ENCODE measurements at regions not wholly inside any gene's neighbourhood (a gene's known extent, or its start where the extent isn't known, plus 50 kb on each side); places are given as distances from the start of the nearest gene placed in this dataset.
A peak's percentile ranks its signal among the peaks of the same experiment; 100 is the strongest.

DNA sequence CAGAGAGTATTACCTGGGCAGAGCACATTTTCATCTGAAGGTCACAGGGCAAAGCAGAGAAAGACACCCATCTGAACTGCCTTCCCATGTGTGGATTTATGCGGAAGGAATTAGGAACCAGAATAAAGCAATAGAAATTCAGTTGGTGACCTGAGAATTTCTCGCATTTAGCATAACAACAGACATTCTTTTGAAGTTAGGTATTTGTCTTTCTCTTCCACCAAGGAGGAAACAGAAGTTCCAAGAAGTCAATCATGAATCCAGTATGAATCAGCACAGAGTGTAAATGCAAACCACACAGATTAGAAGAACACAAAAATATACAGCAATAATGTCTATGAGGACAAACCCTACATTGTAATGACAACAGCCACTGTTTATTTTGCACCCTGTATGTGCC, 515.2 kb upstream of the BRINP1 start:
- no peak for TF ChIP-seq GATA2 (IDR thresholded peaks at IDR 0.05; ENCODE audit: low read depth, low read length)
- TF ChIP-seq GATA3 (IDR thresholded peaks at IDR 0.05; ENCODE audit: low read depth, low read length): no peak

DNA sequence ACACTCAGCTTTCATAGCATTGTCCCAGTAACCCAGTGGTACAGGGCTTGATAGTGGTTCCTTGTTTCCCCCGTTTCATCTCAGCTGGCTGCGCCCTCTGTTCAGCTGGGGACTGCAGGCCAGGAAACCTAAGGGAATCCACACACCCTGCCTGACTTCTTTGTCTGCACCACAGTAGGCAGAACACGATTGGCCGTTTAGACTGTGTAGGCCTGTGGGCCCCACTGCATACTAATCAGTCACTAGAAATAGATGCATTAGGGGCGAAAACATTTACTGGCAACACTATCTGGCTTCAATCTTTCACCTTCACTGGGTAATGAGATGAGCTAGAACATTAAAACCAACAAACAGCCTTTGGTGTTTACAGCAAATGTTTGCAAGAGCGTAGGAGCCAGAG, 512.7 kb upstream of the BRINP1 start:
- TF ChIP-seq GATA3 (IDR thresholded peaks at IDR 0.05; ENCODE audit: low read depth, low read length): no peak
- TF ChIP-seq GATA2 (IDR thresholded peaks at IDR 0.05; ENCODE audit: low read depth, low read length): no peak

DNA sequence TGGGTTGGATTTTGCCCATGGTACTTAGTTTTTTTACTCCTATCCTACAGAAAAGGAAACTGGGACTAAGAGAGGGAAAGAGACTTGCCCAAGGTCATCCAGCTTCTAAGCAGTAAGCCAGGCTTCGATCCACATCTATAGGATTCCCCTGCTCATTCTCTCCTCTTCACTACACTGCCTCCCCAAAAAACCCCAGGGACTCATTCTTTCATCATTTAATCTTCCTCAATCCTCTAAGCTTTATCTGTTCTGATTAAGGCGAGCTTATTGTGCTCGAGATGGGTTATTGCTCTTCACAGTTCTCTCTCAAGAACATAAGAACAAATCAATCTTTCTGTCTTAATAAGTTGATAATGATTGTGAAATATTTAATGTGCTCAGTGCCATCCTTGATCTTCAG, 511.1 kb upstream of the BRINP1 start:
- no peak for TF ChIP-seq GATA2 (IDR thresholded peaks at IDR 0.05; ENCODE audit: low read depth, low read length)

DNA sequence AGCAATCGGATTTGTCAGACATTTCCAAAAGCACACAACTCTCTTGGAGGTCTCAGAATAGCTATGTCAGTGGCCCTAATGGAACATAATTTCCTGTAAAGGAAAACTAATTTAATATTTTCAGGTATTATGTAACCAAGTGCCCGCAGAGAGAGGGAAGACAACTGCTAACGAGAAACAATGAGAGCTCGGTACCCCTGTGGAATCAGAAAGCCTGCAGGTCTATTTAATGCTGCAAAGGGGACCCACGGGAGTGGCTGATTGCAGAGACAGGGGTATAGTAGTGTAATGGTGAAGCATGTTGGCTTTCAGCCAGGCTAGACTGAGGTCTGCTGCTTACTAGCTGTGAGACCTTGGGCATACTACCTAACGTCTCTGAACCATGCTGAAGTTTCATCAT, 508.1 kb upstream of the BRINP1 start:
- TF ChIP-seq GATA3 (IDR thresholded peaks at IDR 0.05; ENCODE audit: low read depth, low read length) (no peak), GATA2 (IDR thresholded peaks at IDR 0.05; ENCODE audit: low read depth, low read length) (no peak)

DNA sequence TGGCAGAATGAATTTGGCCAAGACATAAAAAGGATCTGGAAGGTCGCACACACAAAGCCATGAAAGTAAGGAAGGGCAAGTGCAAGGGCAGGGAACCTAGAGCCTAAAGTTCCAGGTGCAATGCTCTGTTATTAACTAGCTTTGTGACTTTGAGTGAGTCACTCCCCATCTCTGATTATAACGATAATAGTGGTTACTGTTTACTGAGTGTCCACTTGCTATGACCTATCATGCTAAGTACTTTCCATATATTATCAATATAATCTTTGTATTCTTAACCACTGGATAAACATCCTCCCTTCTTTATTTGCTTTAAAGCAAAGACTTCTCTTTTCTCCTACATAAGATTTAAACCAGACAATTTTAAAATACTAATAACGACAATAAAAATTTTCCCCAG, 504.6 kb upstream of the BRINP1 start:
- no peak for TF ChIP-seq GATA3 (IDR thresholded peaks at IDR 0.05; ENCODE audit: low read depth, low read length)
- no peak for TF ChIP-seq GATA2 (IDR thresholded peaks at IDR 0.05; ENCODE audit: low read depth, low read length)

DNA sequence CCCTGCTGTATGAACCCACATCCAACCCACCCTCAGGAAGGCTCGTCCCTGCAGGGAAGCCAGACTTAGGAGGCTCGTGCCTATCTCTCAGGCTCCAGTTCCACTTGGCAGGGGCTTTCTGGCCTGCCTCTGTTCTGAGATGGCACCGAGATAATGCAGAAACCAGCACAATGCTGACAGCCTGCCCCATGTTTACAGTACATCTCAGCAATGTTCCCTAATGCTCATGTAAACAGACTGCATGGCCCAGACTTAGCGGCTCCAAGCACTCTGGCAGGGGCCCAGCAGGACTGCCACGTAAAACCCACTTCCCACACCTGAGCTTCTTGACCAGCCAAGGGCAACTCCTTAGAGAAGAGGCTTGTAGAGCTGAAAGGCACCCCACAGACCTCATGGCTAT, 499.5 kb upstream of the BRINP1 start:
- TF ChIP-seq GATA3 (IDR thresholded peaks at IDR 0.05; ENCODE audit: low read depth, low read length) (peak; percentile 49; the same call in 1 of the 2 replicates), GATA2 (IDR thresholded peaks at IDR 0.05; ENCODE audit: low read depth, low read length) (peak; percentile 96)

DNA sequence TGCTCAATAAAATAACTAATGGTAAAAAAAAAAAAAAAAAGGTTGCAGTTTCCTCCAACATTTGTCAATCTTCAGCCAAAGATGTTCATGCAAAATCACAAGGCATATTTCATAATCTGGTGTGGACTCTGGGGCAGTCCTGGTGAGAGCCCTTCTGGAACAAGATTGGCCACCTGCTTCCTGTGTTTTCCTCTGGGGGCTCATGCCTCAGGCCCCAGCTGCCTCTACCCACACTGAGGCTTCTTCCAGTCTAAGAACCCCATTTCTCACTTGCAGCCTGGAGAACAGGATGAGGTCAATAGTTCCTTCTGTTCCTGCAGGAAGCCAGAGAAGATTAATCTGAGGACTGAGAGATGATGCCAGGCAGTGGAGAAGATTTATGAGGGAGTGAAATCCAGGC, 492.6 kb upstream of the BRINP1 start:
- no peak for TF ChIP-seq GATA3 (IDR thresholded peaks at IDR 0.05; ENCODE audit: low read depth, low read length)
- TF ChIP-seq GATA2 (IDR thresholded peaks at IDR 0.05; ENCODE audit: low read depth, low read length): no peak

DNA sequence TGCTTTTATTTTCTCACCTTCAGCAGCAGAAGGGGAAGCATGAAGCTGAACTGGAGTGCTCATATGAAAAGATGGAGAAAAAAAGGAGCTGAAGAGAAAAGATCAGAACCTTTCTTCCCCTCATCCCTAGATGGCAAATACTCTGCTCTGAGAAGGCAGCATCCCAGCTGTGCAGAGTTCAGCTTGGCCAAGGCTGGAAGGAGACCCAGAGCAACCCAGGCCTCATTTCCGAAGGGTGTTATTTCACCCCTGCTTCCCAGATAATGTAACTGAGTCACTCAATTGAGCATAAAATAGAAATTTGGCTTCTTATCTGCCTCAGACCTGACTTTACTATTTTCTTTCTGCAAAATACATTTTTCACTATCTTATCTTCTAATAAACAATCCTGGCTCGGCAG, 489.9 kb upstream of the BRINP1 start:
- no peak for TF ChIP-seq GATA2 (IDR thresholded peaks at IDR 0.05; ENCODE audit: low read depth, low read length)
- no peak for TF ChIP-seq GATA3 (IDR thresholded peaks at IDR 0.05; ENCODE audit: low read depth, low read length)

DNA sequence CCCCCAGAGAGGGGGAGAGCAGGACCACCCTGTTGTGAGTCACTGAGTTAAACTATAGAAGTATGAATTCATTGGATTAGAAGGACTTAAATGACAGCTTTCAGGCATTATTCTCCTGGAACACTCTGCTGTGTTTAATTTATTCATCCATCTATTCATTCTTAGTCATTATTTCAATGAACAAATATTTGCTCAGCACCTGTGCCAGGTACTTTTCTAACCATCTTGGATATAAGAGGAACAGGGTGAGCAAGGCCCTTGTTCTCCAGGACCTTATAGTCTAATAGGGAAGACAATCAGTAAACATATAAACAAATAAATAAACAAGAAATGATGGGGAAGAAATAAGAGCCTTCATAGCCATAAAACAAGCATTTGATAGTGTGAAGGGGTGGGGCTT, 483.9 kb upstream of the BRINP1 start:
- TF ChIP-seq GATA2 (IDR thresholded peaks at IDR 0.05; ENCODE audit: low read depth, low read length) (no peak), GATA3 (IDR thresholded peaks at IDR 0.05; ENCODE audit: low read depth, low read length) (no peak)

DNA sequence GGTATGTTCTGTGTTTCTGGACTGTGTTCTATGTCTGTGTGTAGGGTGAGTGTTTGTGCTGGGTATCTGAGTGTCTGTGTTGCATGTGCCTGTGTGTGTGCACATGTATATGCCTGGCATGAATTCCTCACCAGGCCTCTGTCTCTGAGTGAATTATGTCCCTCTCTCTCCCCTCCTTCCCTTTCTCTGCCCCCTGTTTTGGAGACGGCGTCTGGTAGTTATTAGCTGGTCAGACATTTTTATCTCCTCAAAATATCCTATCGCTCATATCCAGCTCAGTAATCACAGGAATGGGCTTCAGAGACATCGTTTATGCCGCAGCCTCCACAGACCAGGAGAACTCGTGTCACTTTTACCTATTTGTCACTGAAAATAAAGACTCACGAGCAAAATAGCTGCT, 483.2 kb upstream of the BRINP1 start:
- TF ChIP-seq GATA2 (IDR thresholded peaks at IDR 0.05; ENCODE audit: low read depth, low read length) (peak; percentile 76), GATA3 (IDR thresholded peaks at IDR 0.05; ENCODE audit: low read depth, low read length) (no peak)

DNA sequence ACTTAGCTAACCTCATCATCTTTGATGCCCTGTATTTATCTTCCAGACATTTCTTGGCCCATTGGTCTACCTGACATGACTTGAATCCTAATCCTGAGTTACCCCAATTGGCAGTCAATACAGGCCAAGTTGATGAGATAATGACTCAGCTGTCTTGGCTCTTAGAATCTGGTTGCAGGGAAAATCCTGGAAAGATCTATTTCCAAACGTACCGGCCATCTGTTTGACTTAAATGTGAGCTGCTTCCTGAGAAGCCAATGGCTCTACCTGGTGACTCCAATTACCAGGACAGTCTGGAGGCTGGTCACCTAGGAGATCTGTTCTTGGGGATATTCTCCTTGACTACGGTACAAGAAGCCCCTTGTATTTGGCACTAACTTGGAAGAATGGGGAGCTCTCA, 475.2 kb upstream of the BRINP1 start:
- TF ChIP-seq GATA2 (IDR thresholded peaks at IDR 0.05; ENCODE audit: low read depth, low read length) (no peak), GATA3 (IDR thresholded peaks at IDR 0.05; ENCODE audit: low read depth, low read length) (no peak)

DNA sequence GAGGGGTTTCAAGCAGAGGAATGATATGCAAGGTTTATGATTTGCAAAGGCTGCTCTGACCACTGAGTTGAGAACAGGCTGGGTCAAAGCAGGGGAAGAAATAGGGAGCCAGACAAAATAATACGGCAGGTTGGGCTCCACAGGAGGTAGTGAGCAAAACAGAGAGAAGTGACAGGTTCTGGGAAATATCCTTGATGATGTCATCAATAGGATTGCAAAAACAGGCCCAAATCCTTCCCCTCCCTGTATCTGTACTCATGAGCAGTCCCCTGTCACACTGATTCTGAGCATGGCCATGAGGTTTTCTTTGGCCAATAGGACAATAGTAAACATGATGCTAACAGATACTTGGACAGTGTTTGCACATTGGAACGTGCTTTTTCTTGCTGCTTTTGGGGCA, 471.8 kb upstream of the BRINP1 start:
- TF ChIP-seq GATA2 (IDR thresholded peaks at IDR 0.05; ENCODE audit: low read depth, low read length) (no peak), GATA3 (IDR thresholded peaks at IDR 0.05; ENCODE audit: low read depth, low read length) (no peak)

DNA sequence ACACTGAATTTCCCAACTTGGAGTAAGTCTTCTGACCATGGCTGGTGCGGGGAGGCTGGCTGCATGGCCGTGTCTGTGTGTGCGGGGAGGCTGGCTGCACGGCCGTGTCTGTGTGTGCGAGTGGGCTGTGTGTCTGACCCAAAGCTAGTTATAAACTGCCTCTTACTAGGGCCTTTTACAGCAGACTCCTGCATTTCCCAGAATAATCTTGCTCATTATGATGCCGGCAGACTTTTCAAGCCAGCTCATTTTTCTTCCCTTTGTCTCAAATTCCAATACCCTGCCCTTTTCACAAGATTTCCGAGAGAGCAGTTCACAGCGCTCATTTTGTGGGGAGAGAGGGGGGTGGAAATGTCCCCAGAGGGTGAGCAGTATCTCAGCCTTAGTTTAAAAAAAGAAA, 470.7 kb upstream of the BRINP1 start:
- TF ChIP-seq GATA2 (IDR thresholded peaks at IDR 0.05; ENCODE audit: low read depth, low read length): no peak
- no peak for TF ChIP-seq GATA3 (IDR thresholded peaks at IDR 0.05; ENCODE audit: low read depth, low read length)

DNA sequence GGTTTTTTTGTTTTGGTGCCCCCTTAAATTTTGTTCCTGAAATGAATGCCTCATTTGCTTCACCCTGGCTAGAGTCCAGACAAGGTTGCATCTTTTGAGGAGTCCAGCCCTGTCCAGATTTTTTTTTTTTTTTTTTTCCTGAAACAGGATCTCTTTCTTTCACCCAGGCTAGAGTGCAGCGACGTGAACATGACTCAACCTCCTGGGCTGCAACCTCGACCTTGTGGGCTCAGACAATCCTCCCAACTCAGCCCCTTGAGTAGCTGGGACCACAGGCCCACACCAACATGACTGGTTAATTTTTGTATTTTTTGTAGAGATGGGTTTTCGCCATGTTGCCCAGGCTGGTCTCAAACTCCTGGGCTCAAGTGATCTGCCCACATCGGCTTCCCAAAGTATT, 469.0 kb upstream of the BRINP1 start:
- TF ChIP-seq GATA3 (IDR thresholded peaks at IDR 0.05; ENCODE audit: low read depth, low read length) (no peak), GATA2 (IDR thresholded peaks at IDR 0.05; ENCODE audit: low read depth, low read length) (no peak)

DNA sequence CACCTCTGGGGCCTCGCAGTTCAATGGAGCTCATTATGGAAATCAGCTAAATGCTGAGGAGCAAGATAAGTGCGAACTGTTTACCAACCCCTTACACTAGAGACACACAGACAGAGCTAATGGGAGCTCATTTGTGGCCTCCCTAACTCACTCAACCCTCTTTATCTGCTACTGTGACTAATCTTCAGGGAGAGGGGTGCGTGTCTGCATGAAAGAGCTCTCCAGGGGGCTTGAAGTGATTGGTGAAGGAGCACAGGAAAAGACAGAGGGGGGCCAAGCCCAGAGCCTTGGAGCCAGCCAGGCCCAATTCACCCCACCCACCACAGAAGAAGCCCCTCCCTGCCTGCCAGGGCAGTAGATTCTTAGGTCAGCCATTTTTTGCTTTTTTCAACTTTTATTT, 466.8 kb upstream of the BRINP1 start:
- no peak for TF ChIP-seq GATA3 (IDR thresholded peaks at IDR 0.05; ENCODE audit: low read depth, low read length)
- no peak for TF ChIP-seq GATA2 (IDR thresholded peaks at IDR 0.05; ENCODE audit: low read depth, low read length)

DNA sequence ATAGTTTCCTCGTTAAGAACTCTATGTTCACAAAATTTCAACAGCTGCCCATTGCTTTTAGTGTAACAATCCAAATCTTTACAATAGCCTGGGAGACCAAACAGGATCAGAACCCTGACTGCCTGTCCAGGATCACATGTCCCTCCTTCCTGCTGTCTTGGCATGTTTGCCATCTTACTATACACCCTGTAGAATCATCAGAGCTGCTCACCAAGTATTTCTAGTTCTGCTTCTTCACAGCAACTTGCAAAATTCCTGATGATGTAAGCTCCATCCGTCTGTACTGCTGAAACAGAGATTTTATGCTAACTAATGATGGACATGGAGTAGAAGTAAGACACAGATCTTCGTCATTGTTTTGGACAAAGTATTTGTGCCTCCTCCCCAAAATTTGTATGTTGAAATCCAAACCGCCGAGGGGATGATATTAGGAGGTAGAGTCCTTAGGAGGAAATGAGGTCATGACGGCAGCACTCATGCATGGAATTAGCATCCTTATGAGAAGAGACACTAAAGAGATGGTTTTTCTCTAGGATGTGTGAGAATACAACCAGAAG, 464.9 kb upstream of the BRINP1 start:
- TF ChIP-seq GATA3 (IDR thresholded peaks at IDR 0.05; ENCODE audit: low read depth, low read length): no peak
- TF ChIP-seq GATA2 (IDR thresholded peaks at IDR 0.05; ENCODE audit: low read depth, low read length): no peak

Data from SH-SY5Y (cell line).